Breast epithelium (tissue), 3 donors: ENCODE measurements at regions not wholly inside any gene's neighbourhood (a gene's known extent, or its start where the extent isn't known, plus 50 kb on each side); places are given as distances from the start of the nearest gene placed in this dataset.
"Not testable (repeated sequence)": the region's sequence is repeated elsewhere in the genome, so short reads cannot be mapped to it uniquely, and the experiment has no call there.

ENCODE experiments used
- POLR2A ChIP-seq: fragments of 450-650 bp; IDR thresholded peaks from one replicate; pipeline ENCODE4 v1.6.1; 2016; ENCODE audit warnings: antibody characterized with exemption, mild to moderate bottlenecking, moderate library complexity
- TF ChIP-seq, protein P1 (sequence below), 3 donors: fragments of 450-650 bp; IDR thresholded peaks; one replicate each; pipeline ENCODE4 v1.5.1; 2016 to 2017; ENCODE audit warnings: antibody characterized with exemption in 3 of 3, mild to moderate bottlenecking in 3 of 3, moderate library complexity in 3 of 3

DNA sequence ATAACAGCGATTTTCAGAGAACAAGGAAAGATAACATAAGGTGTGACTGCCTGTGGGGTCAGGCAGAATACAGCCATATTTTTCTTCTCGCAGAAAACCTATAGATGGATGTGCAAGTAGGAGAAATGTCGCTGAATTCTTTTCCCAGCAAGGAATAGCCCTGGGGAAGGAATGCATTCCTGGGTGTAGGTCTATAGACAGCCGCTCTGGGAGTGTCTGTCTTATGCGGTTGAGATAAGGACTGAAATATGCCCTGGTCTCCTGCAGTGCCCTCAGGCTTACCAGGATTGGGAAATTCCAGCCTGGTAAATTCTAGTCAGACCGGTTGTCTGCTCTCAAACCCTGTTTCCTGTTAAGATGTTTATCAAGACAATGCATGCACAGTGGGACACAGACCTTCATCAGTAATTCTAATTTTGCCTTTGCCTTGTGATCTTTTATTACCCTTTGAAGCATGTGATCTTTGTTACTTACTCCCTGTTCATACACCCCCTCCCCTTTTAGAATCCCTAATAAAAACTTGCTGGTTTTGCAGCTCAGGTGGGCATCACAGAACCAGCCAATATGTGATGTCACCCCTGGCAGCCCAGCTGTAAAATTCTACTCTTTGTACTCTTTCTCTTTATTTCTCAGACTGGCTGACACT is 202.8 kb upstream of the SRD5A2 start:
- TF ChIP-seq, protein P1, sequence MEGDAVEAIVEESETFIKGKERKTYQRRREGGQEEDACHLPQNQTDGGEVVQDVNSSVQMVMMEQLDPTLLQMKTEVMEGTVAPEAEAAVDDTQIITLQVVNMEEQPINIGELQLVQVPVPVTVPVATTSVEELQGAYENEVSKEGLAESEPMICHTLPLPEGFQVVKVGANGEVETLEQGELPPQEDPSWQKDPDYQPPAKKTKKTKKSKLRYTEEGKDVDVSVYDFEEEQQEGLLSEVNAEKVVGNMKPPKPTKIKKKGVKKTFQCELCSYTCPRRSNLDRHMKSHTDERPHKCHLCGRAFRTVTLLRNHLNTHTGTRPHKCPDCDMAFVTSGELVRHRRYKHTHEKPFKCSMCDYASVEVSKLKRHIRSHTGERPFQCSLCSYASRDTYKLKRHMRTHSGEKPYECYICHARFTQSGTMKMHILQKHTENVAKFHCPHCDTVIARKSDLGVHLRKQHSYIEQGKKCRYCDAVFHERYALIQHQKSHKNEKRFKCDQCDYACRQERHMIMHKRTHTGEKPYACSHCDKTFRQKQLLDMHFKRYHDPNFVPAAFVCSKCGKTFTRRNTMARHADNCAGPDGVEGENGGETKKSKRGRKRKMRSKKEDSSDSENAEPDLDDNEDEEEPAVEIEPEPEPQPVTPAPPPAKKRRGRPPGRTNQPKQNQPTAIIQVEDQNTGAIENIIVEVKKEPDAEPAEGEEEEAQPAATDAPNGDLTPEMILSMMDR (IDR thresholded peaks at IDR 0.05): not testable (repeated sequence)
- TF ChIP-seq POLR2A: not testable (repeated sequence)
